PC-3 (cell line): ENCODE measurements at regions not wholly inside any gene's neighbourhood (a gene's known extent, or its start where the extent isn't known, plus 50 kb on each side); places are given as distances from the start of the nearest gene placed in this dataset.
"Not testable (repeated sequence)": the region's sequence is repeated elsewhere in the genome, so short reads cannot be mapped to it uniquely, and the experiment has no call there.

Experiments
- EZH2 ChIP-seq: fragments of 300-600 bp; sonication (generic); IDR thresholded peaks from one replicate; pipeline ENCODE4 v1.6.1; 2017; ENCODE audit warnings: antibody characterized with exemption, mild to moderate bottlenecking, low read length; ENCODE audit not compliant: unreplicated experiment
- TF ChIP-seq, protein P1 (sequence below): fragments of 300-600 bp; sonication (generic); conservative IDR thresholded peaks from 2 replicates; pipeline ENCODE4 v1.5.1; 2017; ENCODE audit warnings: antibody characterized with exemption, low read depth, mild to moderate bottlenecking, low read length

- TF ChIP-seq, protein P1, sequence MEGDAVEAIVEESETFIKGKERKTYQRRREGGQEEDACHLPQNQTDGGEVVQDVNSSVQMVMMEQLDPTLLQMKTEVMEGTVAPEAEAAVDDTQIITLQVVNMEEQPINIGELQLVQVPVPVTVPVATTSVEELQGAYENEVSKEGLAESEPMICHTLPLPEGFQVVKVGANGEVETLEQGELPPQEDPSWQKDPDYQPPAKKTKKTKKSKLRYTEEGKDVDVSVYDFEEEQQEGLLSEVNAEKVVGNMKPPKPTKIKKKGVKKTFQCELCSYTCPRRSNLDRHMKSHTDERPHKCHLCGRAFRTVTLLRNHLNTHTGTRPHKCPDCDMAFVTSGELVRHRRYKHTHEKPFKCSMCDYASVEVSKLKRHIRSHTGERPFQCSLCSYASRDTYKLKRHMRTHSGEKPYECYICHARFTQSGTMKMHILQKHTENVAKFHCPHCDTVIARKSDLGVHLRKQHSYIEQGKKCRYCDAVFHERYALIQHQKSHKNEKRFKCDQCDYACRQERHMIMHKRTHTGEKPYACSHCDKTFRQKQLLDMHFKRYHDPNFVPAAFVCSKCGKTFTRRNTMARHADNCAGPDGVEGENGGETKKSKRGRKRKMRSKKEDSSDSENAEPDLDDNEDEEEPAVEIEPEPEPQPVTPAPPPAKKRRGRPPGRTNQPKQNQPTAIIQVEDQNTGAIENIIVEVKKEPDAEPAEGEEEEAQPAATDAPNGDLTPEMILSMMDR, result not testable (repeated sequence)
- not testable (repeated sequence) for TF ChIP-seq EZH2
These were observed 703.7 kb upstream of the SOX11 start for GRCh38 chr2:4988444-4988843.
